HG03039 (cell line): ENCODE measurements at regions not wholly inside any gene's neighbourhood (a gene's known extent, or its start where the extent isn't known, plus 50 kb on each side); places are given as distances from the start of the nearest gene placed in this dataset.
"Not testable (repeated sequence)": the region's sequence is repeated elsewhere in the genome, so short reads cannot be mapped to it uniquely, and the experiment has no call there.

ENCODE experiments used
- ATAC-seq: cut with Tn5 transposase; IDR thresholded peaks from one replicate; pipeline ENCODE4 v1.9.1; 2021; ENCODE audit warnings: mild to moderate bottlenecking, moderate library complexity; ENCODE audit not compliant: unreplicated experiment

DNA sequence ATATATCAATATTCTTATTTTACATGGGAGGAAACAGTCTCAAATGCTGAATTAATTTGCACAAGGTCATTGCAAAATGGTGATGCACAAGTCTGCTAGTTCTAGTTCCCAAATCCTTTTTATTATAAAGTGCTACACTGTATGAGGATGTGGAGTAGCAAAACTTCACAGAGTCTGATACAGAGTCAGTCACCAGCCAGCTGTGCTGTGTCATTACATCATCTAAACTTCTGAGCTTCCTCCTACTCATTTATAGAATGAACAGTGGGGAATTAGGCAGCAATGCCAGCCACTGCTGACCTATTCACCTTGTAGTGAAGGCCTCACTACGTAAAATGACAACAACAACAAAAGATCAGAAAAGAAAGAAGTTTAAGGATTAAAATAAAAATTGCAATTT is 357.8 kb downstream of the TMEM167A start:
- ATAC-seq, result peak; percentile 77

GRCh38 chr5:82717738-82718137 is 359.5 kb downstream of the TMEM167A start:
- ATAC-seq, result no peak

- ATAC-seq, result not testable (repeated sequence)
These were observed 362.5 kb downstream of the TMEM167A start for GRCh38 chr5:82714732-82715131.

DNA sequence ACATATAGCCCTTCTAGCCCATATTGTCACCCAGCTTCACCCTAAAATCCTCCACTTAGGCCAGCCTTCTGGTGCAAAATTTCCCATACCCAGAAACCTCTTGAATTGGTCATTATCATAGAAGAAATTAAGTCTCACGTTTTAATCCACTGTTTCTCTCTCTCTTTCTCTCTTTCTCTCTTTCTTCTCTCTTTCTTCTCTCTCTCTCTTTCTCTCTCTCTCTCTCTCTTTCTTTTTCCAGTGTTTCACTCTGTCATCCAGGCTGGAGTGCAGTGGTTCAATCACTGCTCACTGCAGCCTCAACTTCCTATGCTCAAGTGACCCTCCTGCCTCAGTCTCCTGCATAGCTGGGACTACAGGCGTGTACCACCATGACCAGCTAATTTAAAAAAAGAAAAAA is 363.4 kb downstream of the TMEM167A start:
- ATAC-seq, result no peak

- no peak for ATAC-seq
These were observed 369.5 kb downstream of the TMEM167A start for GRCh38 chr5:82707741-82708140.

GRCh38 chr5:82704381-82704780 is 372.8 kb downstream of the TMEM167A start:
- ATAC-seq, result no peak

DNA sequence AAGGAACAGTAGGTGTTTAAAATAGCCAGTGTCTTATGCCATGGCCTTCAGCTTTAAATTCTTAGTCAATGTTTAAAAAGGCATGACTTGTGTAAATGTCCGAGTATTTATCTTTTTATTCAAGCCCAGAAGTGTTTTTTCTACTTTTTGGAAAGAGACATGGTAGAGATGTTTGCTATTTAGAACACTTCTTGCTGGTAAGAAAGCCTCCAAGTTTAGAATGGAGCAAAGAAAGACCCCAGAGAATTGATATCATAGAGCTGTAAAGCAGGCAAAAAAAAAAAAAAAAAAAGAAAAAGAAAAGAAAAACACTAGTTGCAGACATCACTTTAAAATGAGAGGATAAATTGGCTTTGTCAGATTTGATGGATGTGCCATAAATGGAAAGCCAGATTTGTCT is 375.1 kb downstream of the TMEM167A start:
- no peak for ATAC-seq

DNA sequence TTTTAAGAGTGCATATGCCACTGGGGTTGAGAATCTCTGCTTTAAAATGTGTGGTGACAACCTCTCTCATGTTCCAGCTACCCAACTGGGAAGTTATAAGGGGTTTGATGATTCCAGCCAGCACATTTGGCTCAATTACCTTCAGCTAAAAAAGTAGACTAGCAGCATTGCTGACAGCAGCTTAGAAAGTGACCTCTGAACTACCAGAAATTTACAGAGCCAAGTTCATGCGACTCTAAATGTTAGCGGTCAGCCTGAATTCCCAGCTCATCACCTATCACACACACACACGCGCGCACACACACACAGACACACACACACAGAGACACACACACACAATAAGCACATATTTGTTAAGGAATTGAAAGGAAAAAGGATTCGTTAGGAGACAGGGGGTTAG is 377.5 kb downstream of the TMEM167A start:
- ATAC-seq, result no peak

GRCh38 chr5:82698026-82698425 is 379.2 kb downstream of the TMEM167A start:
- ATAC-seq, result no peak

- no peak for ATAC-seq
These were observed 382.4 kb downstream of the TMEM167A start for GRCh38 chr5:82694711-82695285.

DNA sequence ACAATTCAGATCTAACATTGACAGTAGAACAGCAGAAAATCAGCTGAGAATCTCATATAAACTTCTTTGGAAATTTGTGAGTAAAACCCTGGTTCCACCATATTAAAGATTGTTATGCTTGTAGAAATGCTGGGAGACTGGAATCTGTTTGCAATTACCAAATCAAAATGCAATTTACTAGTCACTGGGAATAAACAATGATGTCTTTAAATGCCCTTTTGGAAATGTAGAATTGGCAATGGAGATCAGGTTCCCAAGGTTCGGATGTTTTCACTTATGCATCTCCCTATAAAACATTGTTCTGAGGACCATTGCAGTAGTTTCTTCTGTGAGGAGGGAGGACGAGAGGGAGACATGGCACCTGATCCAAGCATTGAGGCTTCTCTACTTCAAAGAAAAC is 384.4 kb downstream of the TMEM167A start:
- no peak for ATAC-seq

DNA sequence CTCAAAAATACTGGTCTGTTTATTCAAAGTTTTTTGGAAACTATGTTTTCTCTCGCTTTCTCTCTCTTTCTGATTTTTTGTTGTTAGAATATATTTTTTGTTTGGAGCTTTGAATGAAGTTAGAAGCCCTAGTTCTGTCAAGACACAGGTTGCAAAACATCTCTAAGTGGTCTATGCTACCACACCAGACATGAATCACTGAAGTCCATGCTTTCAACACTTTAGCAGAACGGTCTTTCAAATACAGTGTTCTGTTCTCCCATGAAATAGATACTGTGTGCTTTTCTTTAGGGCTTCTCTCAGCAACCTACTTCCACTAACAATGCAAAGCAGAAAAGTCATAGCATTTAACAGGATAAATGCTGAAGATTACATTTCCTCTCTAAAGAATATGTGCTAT is 392.5 kb downstream of the TMEM167A start:
- no peak for ATAC-seq

DNA sequence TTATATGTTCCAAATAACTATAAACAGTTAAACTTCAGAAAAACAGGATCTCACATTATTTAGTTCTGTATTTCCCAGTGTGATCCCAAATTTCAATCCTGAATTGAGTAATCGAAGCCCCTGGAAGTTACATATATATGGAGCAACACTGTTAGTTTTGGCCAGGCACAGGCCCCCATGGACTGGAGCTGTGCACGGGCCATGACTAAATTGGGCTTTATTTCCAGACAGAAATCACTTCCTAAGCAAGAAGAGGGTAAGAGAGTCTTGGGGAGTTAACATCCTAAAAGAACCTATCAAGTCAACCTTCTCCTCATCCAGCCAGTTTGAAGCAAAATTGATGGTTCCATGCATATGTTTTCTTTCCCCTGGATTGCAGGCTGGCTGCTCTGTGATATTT is 393.0 kb downstream of the TMEM167A start:
- ATAC-seq, result no peak

GRCh38 chr5:82679660-82680059 is 397.5 kb downstream of the TMEM167A start:
- no peak for ATAC-seq

- ATAC-seq, result peak; percentile 80
These were observed 398.5 kb upstream of the RPS23 start for GRCh38 chr5:82676661-82677060.

GRCh38 chr5:82674671-82675070 is 396.5 kb upstream of the RPS23 start:
- ATAC-seq, result no peak

DNA sequence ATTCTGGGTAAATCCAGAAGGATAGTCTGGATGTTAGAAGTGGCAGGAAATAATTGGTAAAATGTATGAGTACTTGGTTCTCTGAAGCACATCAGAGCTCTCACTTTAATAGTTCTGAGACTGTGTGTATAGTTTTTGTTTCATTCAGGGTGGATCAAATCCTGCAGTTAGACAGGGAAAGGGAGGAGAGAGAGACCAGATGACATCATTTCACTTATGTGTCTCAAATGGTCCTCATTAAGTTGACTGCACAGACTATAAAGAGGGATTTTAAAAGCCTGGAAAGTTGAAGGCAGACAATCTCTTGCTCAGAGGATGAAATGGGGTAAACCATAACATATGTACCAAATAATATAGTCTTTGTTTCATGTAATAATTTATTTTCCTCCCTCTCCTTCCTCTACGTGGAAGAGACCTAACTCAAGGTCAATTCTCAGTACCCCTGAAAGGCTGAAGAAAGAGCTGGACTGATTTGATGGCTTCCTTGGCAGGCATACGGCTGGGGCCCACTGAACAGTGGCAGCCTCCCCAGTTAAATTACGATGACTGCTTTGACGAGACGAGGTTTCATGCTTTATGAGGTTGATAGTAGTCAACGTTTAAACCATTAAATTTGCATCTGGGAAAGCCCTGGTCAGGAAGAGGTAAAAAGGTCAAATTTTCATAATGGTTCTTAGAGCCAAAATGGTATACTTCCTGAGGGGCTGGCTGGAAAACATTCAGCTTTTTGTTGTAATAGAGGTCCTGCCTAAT is 395.1 kb upstream of the RPS23 start:
- ATAC-seq, result no peak

- no peak for ATAC-seq
These were observed 392.5 kb upstream of the RPS23 start for GRCh38 chr5:82670692-82671091.

DNA sequence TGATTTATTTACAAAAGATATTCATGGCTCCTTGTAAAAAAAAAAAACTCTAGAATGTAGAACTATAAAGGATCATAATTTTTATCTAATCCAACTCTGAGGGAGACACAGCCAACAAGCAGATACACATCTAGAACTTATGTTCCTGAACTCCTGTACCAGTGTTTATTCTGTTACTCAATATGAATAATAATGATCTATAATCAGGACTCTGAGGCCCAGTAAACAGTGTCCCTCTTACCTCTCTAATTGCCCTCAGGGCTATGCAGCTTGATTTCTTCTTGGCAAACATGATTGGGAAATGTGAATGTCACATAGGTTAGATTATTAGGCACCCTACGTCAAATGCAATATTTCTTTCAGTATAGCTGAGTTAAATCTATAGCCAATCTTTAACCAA is 391.6 kb upstream of the RPS23 start:
- no peak for ATAC-seq

GRCh38 chr5:82666312-82666711 is 388.2 kb upstream of the RPS23 start:
- no peak for ATAC-seq

DNA sequence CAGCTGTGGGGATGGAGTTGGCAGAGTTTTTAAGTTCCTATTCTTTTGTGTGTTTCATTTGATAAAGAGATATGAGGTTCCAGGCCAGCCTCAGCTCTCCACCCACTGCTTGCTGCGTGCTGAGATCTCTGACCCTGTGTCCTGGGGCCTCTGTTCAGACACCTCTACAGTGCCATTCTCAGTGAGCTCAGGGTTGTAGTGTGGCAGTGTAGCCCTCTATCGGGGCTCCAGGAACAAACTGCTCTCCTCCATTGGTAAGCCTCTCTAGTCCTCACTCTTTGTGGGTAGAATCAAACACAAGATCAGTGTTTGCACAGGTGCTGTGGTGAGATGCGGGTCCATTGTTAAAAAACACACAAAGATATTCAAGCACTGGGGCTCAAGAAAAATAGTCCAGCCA is 386.6 kb upstream of the RPS23 start:
- no peak for ATAC-seq

GRCh38 chr5:82663225-82663624 is 385.1 kb upstream of the RPS23 start:
- no peak for ATAC-seq

GRCh38 chr5:82662340-82662739 is 384.2 kb upstream of the RPS23 start:
- ATAC-seq, result no peak
